Mucosa of descending colon (tissue), 3 donors: ENCODE measurements at regions not wholly inside any gene's neighbourhood (a gene's known extent, or its start where the extent isn't known, plus 50 kb on each side); places are given as distances from the start of the nearest gene placed in this dataset.
"Not testable (repeated sequence)": the region's sequence is repeated elsewhere in the genome, so short reads cannot be mapped to it uniquely, and the experiment has no call there.

Experiments
- ATAC-seq: fragments of 200-7000 bp; cut with Tn5 transposase; one replicate; pipeline ENCODE4 v1.9.1; 2020; ENCODE audit warnings: mild to moderate bottlenecking, moderate library complexity
- DNase-seq, 3 donors: peaks; one replicate each; pipeline ENCODE4 v3.0.0-alpha.2; 2020
- H3K36me3 ChIP-seq: fragments of 200-600 bp; one replicate; pipeline ENCODE4 v1.8.0; 2021; ENCODE audit warnings: low read depth, mild to moderate bottlenecking
- H3K4me1 ChIP-seq: fragments of 200-600 bp; one replicate; pipeline ENCODE4 v1.8.0; 2021; ENCODE audit warnings: low read depth, mild to moderate bottlenecking
- H3K4me3 ChIP-seq: fragments of 200-600 bp; one replicate; pipeline ENCODE4 v1.8.0; 2021; ENCODE audit warnings: mild to moderate bottlenecking
- H3K9me3 ChIP-seq: fragments of 200-600 bp; one replicate; pipeline ENCODE4 v1.8.0; 2021; ENCODE audit warnings: mild to moderate bottlenecking
- intact Hi-C, 2 donors: fragments of 100-400 bp; cut with DNase I in 1 of 2; cut with micrococcal nuclease in 1 of 2; formaldehyde crosslinking; loops; one replicate each; pipeline versions ENCODE4 v1.11.0 to v1.11.1; 2022; cut with DNase I, micrococcal nuclease
- donor health status: DM: no; HTN: no; CAD: no; lungs with moderate emphysema.
- donor health status: DM: no; HTN: no; CAD: no.
- donor health status: DM: no; HTN: yes; CAD: no.

GRCh38 chr11:50818789-50819188 lies 786.1 kb downstream of the OR4C45 start:
- H3K36me3 ChIP-seq, H3K4me1 ChIP-seq, ATAC-seq, H3K4me3 ChIP-seq, intact Hi-C loops: not testable (repeated sequence)
- peak in 2 of 3 donors; percentile 3 to 4 for DNase-seq
- peaks cover 39% of the 10 kb centered on the region for H3K9me3 ChIP-seq
